Spleen (tissue), 7 donors: ENCODE measurements at regions not wholly inside any gene's neighbourhood (a gene's known extent, or its start where the extent isn't known, plus 50 kb on each side); places are given as distances from the start of the nearest gene placed in this dataset.

ENCODE experiments used
- CTCF ChIP-seq, 11 experiments: fragments of 200-600 bp in 7 of 11; fragments of 450-650 bp in 4 of 11; sonication (generic) in 4 of 11; IDR thresholded peaks in 8 of 11; conservative IDR thresholded peaks in 3 of 11; 1 replicate in 7 of 11; 2 replicates in 4 of 11; pipeline versions ENCODE4 v1.4.0 to v1.8.0; 2016 to 2021; ENCODE audit warnings: antibody characterized with exemption in 11 of 11, inconsistent platforms in 4 of 11, mild to moderate bottlenecking in 1 of 11
- POLR2A ChIP-seq, 3 donors: fragments of 450-650 bp; IDR thresholded peaks; one replicate each; pipeline ENCODE4 v1.5.1; 2017; ENCODE audit warnings: antibody characterized with exemption in 3 of 3, mild to moderate bottlenecking in 1 of 3
- POLR2AphosphoS5 ChIP-seq, 3 donors: sonication (generic); formaldehyde crosslinking; IDR thresholded peaks; one replicate each; pipeline ENCODE4 v1.5.1; 2017; ENCODE audit warnings: antibody characterized with exemption in 3 of 3
- donor health status: DM: no; HTN: no; CAD: no; lungs with moderate emphysema.
- donor health status: DM: no; HTN: no; CAD: no.
- donor health status: DM: no; HTN: no; CAD: no.

GRCh38 chr12:19710811-19711793 lies 271.8 kb downstream of the AEBP2 start:
- TF ChIP-seq POLR2A (IDR thresholded peaks at IDR 0.05) (no peak), CTCF (IDR thresholded peaks at IDR 0.05 in 8 of 11, conservative IDR thresholded peaks at IDR 0.05 in 3 of 11) (no peak), POLR2AphosphoS5 (IDR thresholded peaks at IDR 0.05) (no peak)
